ENCODE measurements at regions not wholly inside any gene's neighbourhood (a gene's known extent, or its start where the extent isn't known, plus 50 kb on each side); places are given as distances from the start of the nearest gene placed in this dataset.

- DNase-seq: no peak
Observed at GRCh38 chr3:16810593-16811367, 74.0 kb upstream of the PLCL2 start.

- DNase-seq: no peak
Observed at GRCh38 chr3:16811950-16812349, 72.8 kb upstream of the PLCL2 start.

GRCh38 chr3:16813336-16813735 lies 71.4 kb upstream of the PLCL2 start:
- DNase-seq: no peak

- DNase-seq: no peak
Observed at GRCh38 chr3:16816048-16816780, 68.5 kb upstream of the PLCL2 start.

GRCh38 chr3:16817197-16817596 lies 67.6 kb upstream of the PLCL2 start:
- DNase-seq: no peak

- no peak for DNase-seq
Observed at GRCh38 chr3:16818194-16818593, 66.6 kb upstream of the PLCL2 start.

GRCh38 chr3:16818945-16819344 lies 65.8 kb upstream of the PLCL2 start:
- DNase-seq: no peak

- DNase-seq: no peak
Observed at GRCh38 chr3:16820485-16820884, 64.3 kb upstream of the PLCL2 start.

GRCh38 chr3:16821053-16821452 lies 63.7 kb upstream of the PLCL2 start:
- no peak for DNase-seq

GRCh38 chr3:16824081-16824696 lies 60.6 kb upstream of the PLCL2 start:
- DNase-seq: peak; percentile 43

GRCh38 chr3:16825617-16826204 lies 59.0 kb upstream of the PLCL2 start:
- no peak for DNase-seq

- DNase-seq: peak; percentile 74
Observed at GRCh38 chr3:16828815-16829214, 55.9 kb upstream of the PLCL2 start.

- DNase-seq: no peak
Observed at GRCh38 chr3:16831846-16832245, 52.9 kb upstream of the PLCL2 start.

- DNase-seq: no peak
Observed at GRCh38 chr3:16834214-16834613, 50.5 kb upstream of the PLCL2 start.

GRCh38 chr3:16834753-16835152 lies 50.0 kb upstream of the PLCL2 start:
- no peak for DNase-seq
